ENCODE measurements at regions not wholly inside any gene's neighbourhood (a gene's known extent, or its start where the extent isn't known, plus 50 kb on each side); places are given as distances from the start of the nearest gene placed in this dataset.

DNA sequence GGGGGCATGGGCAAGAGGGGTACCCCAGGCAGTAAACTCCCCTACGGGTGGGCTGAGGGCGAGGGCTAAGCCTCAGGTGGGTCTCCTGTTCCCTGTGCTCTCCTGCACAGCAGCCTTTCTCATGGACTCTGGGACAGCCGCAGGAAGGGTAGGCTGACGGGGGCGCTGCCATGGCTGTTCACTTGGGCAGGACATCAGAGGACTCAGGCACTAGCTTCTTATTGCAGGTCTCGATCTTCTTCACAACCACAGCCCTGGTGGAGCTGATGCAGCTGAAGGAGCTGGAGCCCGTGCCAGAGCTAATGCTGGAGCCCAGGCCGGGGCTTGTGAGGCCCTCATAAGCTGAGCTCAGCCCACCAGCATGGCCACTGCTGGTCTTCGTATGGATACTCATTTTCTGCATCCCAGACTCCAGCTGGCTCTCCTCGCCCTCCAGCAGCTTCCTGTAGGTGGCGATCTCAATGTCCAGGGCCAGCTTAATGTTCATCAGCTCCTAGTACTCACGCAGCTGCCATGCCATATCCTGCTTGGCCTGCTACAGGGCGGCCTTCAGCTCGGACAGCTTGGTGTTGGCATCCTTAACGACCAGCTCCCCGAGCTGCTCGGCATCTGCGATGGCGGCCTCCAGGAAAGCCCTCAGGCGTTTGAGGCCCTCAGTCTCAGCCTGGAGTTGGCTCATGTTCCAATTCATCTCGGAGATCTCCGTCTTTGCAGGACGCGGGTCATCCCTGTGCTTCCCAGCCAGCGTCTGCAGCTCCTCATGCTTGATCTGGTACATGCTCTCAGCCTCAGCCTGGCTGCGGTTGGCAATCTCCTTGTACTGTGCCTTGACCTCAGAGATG is 359.8 kb upstream of the SETBP1 start:
- intact Hi-C loops (cut with DNase I): no loop called here
- Histone ChIP-seq H3K27me3 (ENCODE audit: insufficient read depth in 3 of 3, low read length in 2 of 3) (no peaks in the 10 kb centered on the region), H3K36me3 (ENCODE audit: insufficient read depth in 1 of 2, low read depth in 1 of 2) (no peaks in the 10 kb centered on the region), H3K4me1 (no peaks in the 10 kb centered on the region), H3K27ac (no peak overlapping the region), H3K4me3 (no peak overlapping the region), H3K9me3 (no peaks in the 10 kb centered on the region)
- TF ChIP-seq, protein P1, sequence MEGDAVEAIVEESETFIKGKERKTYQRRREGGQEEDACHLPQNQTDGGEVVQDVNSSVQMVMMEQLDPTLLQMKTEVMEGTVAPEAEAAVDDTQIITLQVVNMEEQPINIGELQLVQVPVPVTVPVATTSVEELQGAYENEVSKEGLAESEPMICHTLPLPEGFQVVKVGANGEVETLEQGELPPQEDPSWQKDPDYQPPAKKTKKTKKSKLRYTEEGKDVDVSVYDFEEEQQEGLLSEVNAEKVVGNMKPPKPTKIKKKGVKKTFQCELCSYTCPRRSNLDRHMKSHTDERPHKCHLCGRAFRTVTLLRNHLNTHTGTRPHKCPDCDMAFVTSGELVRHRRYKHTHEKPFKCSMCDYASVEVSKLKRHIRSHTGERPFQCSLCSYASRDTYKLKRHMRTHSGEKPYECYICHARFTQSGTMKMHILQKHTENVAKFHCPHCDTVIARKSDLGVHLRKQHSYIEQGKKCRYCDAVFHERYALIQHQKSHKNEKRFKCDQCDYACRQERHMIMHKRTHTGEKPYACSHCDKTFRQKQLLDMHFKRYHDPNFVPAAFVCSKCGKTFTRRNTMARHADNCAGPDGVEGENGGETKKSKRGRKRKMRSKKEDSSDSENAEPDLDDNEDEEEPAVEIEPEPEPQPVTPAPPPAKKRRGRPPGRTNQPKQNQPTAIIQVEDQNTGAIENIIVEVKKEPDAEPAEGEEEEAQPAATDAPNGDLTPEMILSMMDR (IDR thresholded peaks at IDR 0.05): no peak
- peak in 1 of 2 donors; percentile 22 for DNase-seq
- 93 to 94% (median 94%) methylated on average over 25 to 26 of the region's 26 CpGs for WGBS, 3 donors
- no peak for ATAC-seq

DNA sequence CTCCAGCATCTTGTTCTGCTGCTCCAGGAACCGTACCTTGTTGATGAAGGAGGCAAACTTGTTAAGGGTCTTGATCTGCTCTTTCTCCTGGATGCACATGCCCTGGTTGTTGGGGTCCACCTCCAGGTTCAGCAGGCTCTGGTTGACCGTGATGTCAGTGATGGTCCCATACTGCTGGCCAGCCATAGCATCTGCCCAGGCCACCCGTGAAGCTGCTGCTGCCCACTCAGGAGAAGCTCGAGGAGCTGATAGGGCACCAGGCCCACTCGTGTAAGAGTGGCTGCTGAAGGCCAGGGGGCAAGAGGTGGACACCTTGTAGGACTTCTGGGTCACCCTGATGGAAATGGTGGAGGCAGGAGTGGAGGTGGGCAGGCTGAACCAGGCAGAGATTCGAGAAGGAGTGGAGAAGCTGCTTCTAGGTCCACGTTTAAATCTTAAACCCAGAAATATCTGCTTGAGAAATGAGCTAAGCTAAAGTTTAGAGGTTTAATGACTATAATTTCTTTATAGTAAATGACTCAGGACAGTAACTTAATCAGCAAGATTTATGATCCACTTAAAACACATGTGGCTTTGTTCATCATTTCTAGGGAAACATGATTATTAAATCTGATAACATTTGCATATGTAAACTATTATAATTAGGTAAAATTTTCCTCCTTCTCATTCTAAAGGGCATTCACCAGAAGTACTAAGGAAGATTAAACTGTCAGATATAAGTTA is 358.7 kb upstream of the SETBP1 start:
- no peaks in the 10 kb centered on the region for H3K36me3 ChIP-seq (ENCODE audit: insufficient read depth in 1 of 2, low read depth in 1 of 2)
- H3K4me1 ChIP-seq: no peaks in the 10 kb centered on the region
- DNase-seq (peak in 1 of 2 donors; percentile 24), ATAC-seq (no peak)
- H3K27me3 ChIP-seq (ENCODE audit: insufficient read depth in 3 of 3, low read length in 2 of 3): no peaks in the 10 kb centered on the region
- no peak overlapping the region for H3K27ac ChIP-seq
- intact Hi-C loops (cut with DNase I): no loop called here
- no peaks in the 10 kb centered on the region for H3K9me3 ChIP-seq
- TF ChIP-seq, protein P1 (IDR thresholded peaks at IDR 0.05): no peak
- 79 to 82% (median 80%) methylated on average over 7 of the region's 7 CpGs for WGBS, 3 donors
- H3K4me3 ChIP-seq: no peak overlapping the region

DNA sequence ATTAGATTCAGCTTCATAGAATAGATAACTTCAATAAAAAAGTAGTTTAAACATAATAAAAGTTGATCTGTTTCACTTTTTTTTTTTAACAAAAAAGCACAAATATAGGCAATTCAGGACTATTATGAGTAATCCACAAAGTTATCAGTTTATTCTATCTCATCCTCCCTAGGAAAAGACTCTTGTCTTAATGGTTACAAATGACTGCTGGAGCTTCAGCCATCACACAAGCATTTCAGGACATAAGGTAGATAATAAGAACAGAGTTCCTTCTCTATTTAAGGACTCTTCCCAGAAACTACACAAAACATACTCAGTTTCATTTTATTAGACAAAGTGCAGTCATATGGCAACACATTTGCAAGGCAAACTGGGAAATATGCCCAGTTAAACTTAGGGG is 357.6 kb upstream of the SETBP1 start:
- Histone ChIP-seq H3K9me3 (no peaks in the 10 kb centered on the region), H3K4me1 (no peaks in the 10 kb centered on the region), H3K4me3 (no peak overlapping the region), H3K27me3 (ENCODE audit: insufficient read depth in 3 of 3, low read length in 2 of 3) (no peaks in the 10 kb centered on the region), H3K36me3 (ENCODE audit: insufficient read depth in 1 of 2, low read depth in 1 of 2) (no peaks in the 10 kb centered on the region), H3K27ac (no peak overlapping the region)
- no peak for DNase-seq
- no peak for ATAC-seq
- TF ChIP-seq, protein P1 (IDR thresholded peaks at IDR 0.05): no peak
- intact Hi-C loops (cut with DNase I): no loop called here

DNA sequence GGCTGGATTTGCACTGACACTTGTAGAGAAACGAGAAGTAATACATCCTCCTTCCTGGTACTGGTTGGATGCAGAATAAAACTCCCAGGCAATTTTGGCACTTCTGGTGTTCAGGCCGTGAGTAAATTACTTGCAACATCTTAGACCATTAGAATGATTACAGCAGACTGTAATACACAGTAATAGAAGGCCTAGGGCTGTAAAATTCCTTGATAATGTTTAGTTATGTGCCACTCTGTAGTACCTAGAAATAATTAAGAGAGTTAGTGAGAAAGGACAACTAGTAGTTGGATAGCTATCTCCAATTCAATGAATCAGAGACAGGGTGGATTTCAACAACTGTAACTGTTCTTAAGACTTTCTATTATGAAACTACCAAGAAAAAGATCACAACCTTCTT is 356.3 kb upstream of the SETBP1 start:
- intact Hi-C loops (cut with DNase I): no loop called here

More for the DNA sequence above, 356.3 kb upstream of the SETBP1 start:
- WGBS, 3 donors: 48 to 68% (median 52%) methylated on average over 2 of the region's 2 CpGs
- DNase-seq: no peak
- Histone ChIP-seq H3K4me1 (no peaks in the 10 kb centered on the region), H3K36me3 (ENCODE audit: insufficient read depth in 1 of 2, low read depth in 1 of 2) (no peaks in the 10 kb centered on the region), H3K27ac (no peak overlapping the region), H3K9me3 (no peaks in the 10 kb centered on the region), H3K27me3 (ENCODE audit: insufficient read depth in 3 of 3, low read length in 2 of 3) (no peaks in the 10 kb centered on the region), H3K4me3 (no peak overlapping the region)
- TF ChIP-seq, protein P1 (IDR thresholded peaks at IDR 0.05): no peak
- ATAC-seq: no peak
